Right lobe of liver (tissue), 4 donors: ENCODE measurements at regions not wholly inside any gene's neighbourhood (a gene's known extent, or its start where the extent isn't known, plus 50 kb on each side); places are given as distances from the start of the nearest gene placed in this dataset.

ENCODE experiments used
- CTCF ChIP-seq, 4 donors: fragments of 200-600 bp in 3 of 4; fragments of 450-650 bp in 1 of 4; IDR thresholded peaks; one replicate each; pipeline versions ENCODE4 v1.5.1 to v1.8.0; 2016 to 2022; ENCODE audit warnings: antibody characterized with exemption in 4 of 4, mild to moderate bottlenecking in 2 of 4
- POLR2A ChIP-seq: fragments of 450-650 bp; IDR thresholded peaks from one replicate; pipeline ENCODE4 v1.6.1; 2017; ENCODE audit warnings: antibody characterized with exemption, mild to moderate bottlenecking
- donor health status: DM: no; HTN: no; CAD: no.
- donor health status: DM: no; HTN: no; CAD: no.
- donor health status: DM: no; HTN: yes; CAD: no.

DNA sequence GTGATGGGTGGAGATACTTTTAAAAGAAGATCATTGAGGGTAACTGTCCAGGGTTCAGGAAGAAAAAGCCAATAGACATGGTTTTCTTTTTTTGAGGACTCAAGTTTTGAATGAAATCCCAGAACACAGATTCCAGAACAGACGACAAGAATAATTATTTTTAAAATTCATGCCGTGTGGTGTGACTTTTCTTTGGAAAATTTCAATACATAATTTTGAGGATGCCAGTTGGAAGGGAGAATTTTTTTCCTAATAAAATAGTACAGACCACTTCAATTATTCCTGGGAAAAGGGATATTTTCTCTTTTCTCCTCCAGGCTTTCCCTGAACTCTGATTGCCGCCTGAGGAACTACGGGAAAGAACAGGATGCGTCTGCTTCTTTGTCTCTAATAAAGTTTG is 951.4 kb downstream of the KCNMA1 start:
- TF ChIP-seq CTCF (IDR thresholded peaks at IDR 0.05): no peak
- TF ChIP-seq POLR2A: no peak
